GM21528 (cell line): ENCODE measurements at regions not wholly inside any gene's neighbourhood (a gene's known extent, or its start where the extent isn't known, plus 50 kb on each side); places are given as distances from the start of the nearest gene placed in this dataset.

Source experiments
- ATAC-seq: cut with Tn5 transposase; IDR thresholded peaks from one replicate; pipeline ENCODE4 v1.9.1; 2021; ENCODE audit warnings: mild to moderate bottlenecking, moderate library complexity; ENCODE audit not compliant: unreplicated experiment, low FRiP score

DNA sequence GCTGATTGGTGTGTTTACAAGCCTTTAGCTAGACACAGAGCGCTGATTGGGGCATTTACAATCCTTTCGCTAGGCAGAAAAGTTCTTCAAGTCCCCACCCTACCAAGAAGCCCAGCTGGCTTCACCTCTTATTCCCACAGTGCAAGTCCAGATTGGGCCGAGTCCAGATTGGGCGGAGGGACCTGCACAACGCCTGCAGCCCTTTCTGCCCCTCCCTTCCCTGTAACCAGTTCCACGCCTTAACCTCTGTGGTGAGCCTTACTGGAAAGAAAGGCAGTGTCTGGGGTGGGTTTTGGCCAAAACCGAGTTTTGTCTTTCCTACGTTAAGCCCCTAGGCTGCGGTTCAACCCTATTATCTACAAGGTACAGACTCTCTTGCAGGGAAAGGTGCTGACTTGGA is 268.7 kb downstream of the ZEB1 start:
- ATAC-seq = no peak

DNA sequence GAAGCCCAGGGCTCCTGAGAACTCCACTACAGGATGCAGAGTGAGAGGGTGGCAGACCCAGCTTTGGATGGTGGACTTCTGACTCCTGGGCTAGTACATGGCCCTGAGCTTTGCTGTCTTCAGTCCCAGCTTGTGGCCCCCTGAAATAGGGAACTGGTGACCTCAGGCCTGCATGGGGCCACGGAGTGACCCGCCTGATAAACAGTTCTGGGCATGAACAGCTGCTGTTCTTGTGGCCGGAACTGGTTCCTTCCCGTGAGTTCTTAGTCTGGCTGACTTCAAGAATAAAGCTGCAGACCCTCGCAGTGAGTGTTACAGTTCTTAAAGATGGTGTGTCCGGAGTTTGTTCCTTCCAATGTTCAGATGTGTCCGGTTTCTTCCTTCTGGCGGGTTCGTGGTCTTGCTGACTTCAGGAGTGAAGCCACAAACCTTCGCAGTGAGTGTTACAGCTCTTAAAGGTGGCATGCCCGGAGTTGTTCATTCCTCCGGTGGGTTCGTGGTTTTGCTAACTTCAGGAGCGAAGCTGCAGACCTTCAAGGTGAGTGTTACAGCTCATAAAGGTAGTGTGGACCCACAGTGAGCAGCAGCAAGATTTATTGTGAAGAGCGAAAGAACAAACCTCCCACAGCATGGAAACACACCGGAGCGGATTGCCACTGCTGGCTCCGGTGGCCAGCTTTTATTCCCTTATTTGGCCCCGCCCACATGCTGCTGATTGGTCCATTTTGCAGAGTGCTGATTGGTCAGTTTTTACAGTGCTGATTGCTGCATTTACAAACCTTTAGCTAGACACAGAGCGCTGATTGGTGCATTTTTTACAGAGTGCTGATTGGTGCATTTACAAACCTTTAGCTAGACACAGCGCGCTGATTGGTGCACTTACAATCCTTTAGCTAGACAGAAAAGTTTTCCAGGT is 268.0 kb downstream of the ZEB1 start:
- ATAC-seq = no peak

DNA sequence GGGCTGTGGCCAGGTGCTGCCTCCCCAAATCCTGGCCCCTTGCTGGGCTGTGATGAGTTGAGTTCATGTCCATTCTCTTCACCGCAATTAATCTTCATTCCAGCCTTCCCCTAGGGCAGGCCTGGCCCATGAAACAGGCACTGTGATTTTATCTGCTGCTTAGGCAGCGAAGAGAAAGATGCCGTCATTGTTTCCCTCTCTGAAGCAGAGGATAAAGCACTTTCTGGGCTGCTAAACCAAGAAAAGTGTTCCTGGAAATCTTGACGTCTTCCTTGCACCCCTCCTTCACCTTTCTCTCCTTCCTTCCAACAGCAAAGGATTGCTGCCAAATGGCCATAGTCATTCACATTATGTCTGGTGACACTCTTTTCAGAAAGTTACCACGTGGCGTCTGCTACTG is 265.9 kb downstream of the ZEB1 start:
- no peak for ATAC-seq

DNA sequence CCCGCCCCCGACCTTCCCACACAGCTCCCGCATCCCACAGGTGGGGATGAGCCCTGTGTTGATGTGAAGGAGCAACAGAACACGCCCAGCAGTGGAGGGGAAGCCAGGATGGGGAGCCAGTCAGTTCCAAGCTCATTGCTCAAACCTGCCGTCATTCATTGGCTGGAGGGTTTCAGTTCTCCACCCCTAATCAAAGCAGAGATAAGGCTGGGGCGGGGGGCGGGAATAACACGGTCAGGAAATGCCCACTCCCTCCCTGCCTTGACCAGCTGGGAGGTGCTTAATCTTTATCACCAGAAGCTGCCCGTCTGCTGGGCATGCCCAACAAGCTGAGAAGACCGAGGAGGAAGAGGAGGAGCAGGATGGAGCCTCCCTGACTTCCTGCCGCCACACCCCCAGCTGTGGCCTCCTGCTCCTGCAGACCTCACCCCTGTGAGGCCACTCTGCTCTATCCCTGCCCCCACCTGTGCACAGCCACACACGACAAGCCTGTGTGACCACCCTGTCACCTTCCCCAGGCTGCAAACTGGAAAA is 265.1 kb downstream of the ZEB1 start:
- no peak for ATAC-seq

DNA sequence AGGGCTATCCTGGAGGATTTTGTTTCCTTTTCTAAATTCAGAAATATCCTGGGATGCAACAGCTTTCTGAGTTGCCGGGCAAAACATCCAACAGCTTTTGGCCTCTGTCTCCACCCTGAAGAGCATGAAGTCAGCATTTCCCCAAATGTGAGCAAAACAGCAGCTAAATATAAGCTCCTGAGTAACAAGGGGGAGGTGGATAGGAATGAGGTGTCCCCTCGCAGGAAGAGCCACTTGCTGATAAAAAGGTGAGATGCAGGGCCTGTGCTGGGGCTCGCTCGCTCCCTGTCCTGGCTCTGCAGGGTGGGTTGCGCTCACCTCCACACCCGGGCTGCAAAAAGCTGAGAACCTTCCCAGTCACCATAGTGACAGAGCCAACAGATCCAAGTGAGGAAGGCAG is 264.3 kb downstream of the ZEB1 start:
- no peak for ATAC-seq

DNA sequence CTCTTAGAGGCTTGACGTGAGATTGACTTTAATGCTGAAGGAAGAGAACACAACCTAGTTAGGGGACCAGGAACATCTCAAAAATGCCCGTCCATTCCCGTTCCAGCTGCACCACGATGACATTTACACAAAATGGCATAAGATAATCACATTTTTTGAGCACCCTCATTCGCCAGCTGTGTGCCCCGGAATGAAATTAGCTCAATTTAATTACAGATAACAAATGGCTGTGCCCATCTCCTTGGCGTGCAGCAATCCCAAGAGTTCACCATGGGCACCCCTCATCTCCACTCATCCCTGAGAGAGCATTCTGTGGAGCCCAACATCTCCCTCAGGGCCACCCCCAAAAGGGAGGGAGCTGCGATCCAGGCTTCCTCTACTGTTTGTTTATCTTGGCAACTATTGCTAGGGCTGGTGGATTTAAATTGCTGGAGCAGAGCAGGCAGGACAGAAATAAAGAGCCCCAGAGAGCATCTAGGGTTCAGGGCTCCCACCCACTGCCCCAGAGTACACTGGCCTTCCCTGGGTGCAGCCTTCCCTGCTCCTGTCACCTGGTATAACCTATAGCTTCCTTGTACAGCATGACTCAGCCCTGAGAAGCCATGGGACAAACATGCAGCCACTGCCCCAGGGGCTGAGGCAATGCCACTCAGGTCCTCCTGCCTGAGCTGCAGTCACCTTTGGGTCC is 263.5 kb downstream of the ZEB1 start:
- ATAC-seq = no peak

DNA sequence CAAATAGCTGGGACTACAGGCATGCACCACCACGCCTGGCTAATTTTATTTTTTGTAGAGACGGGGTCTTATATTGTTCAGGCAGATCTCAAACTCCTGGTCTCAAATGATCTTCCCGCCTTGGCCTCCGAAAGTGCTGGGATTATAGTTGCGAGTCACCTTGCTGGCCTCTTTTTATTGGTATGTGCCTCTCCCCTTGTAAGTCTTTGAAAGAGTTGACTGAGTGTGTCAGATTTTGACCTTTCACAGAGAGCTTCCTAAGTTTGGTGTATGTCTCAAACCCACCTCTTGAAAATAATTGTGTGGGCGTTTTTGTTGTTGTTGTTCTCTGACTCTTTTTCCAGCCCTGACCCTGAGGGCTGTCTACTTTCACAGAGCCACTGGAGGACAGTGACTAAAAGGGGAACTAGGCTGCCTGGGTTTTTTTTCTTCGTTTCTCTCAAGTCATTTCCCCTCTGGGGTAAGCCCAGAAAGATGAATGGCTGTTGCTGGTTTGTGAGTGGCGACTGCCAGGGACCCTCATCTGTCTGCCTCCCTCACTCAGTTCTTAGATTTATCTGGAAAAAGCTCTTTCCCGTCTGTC is 262.8 kb downstream of the ZEB1 start:
- ATAC-seq = no peak

DNA sequence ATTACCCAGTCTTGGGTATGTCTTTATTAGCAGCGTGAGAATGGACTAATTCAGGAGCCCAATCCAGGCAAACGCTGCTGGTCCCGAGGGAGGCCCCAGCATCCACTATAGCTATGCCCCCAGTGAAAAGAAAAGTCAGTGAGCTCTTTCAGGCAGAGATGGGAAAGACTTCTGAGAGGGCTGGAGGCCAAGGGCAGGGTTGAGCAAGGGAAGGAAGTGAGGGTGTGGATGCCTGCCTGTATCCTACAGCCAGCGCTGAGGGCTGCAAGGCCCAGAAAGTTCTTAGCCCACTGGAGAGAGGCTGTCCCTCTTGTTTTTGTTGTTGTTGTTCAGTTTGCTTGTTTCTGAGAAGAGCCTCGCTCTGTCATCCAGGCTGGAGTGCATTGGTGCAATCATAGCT is 261.6 kb downstream of the ZEB1 start:
- ATAC-seq = no peak
